GM18907 (cell line): ENCODE measurements at regions not wholly inside any gene's neighbourhood (a gene's known extent, or its start where the extent isn't known, plus 50 kb on each side); places are given as distances from the start of the nearest gene placed in this dataset.

ENCODE experiments used
- ATAC-seq: cut with Tn5 transposase; IDR thresholded peaks from one replicate; pipeline ENCODE4 v1.9.1; 2021; ENCODE audit warnings: mild to moderate bottlenecking, moderate library complexity; ENCODE audit not compliant: unreplicated experiment

- ATAC-seq: no peak
Observed at GRCh38 chr2:129881786-129882396, 97.6 kb upstream of the RAB6C start.

GRCh38 chr2:129882476-129882875 is 97.0 kb upstream of the RAB6C start:
- no peak for ATAC-seq

- no peak for ATAC-seq
Observed at GRCh38 chr2:129883121-129883520, 96.3 kb upstream of the RAB6C start.

- no peak for ATAC-seq
Observed at GRCh38 chr2:129884221-129884786, 95.2 kb upstream of the RAB6C start.

GRCh38 chr2:129885735-129886134 is 93.7 kb upstream of the RAB6C start:
- ATAC-seq: no peak

- ATAC-seq: no peak
Observed at GRCh38 chr2:129887688-129888266, 91.7 kb upstream of the RAB6C start.

GRCh38 chr2:129888461-129888860 is 91.0 kb upstream of the RAB6C start:
- ATAC-seq: no peak

GRCh38 chr2:129888896-129889295 is 90.6 kb upstream of the RAB6C start:
- ATAC-seq: no peak

- no peak for ATAC-seq
Observed at GRCh38 chr2:129891341-129892320, 87.8 kb upstream of the RAB6C start.

- no peak for ATAC-seq
Observed at GRCh38 chr2:129892360-129892759, 87.1 kb upstream of the RAB6C start.

- ATAC-seq: no peak
Observed at GRCh38 chr2:129892773-129893172, 86.7 kb upstream of the RAB6C start.

- ATAC-seq: no peak
Observed at GRCh38 chr2:129893244-129893643, 86.2 kb upstream of the RAB6C start.

GRCh38 chr2:129894616-129895015 is 84.8 kb upstream of the RAB6C start:
- no peak for ATAC-seq

GRCh38 chr2:129895061-129895460 is 84.4 kb upstream of the RAB6C start:
- no peak for ATAC-seq

- no peak for ATAC-seq
Observed at GRCh38 chr2:129895526-129896082, 83.9 kb upstream of the RAB6C start.

- ATAC-seq: no peak
Observed at GRCh38 chr2:129896226-129897100, 83.0 kb upstream of the RAB6C start.

- ATAC-seq: no peak
Observed at GRCh38 chr2:129901754-129902415, 77.6 kb upstream of the RAB6C start.

GRCh38 chr2:129902731-129903585 is 76.5 kb upstream of the RAB6C start:
- no peak for ATAC-seq
